ENCODE measurements at regions not wholly inside any gene's neighbourhood (a gene's known extent, or its start where the extent isn't known, plus 50 kb on each side); places are given as distances from the start of the nearest gene placed in this dataset.

- no peak for TF ChIP-seq RELA (IDR thresholded peaks at IDR 0.05; ENCODE audit: borderline replicate concordance, partially characterized antibody)
- no peak for TF ChIP-seq POLR2AphosphoS5 (IDR thresholded peaks at IDR 0.05; ENCODE audit: low read length)
- TF ChIP-seq TAF1 (IDR thresholded peaks at IDR 0.05; ENCODE audit: borderline replicate concordance, low read depth, low read length) = no peak
- TF ChIP-seq ZSCAN29 (IDR thresholded peaks at IDR 0.05) = no peak
- TF ChIP-seq ATF3 (IDR thresholded peaks at IDR 0.05; ENCODE audit: borderline replicate concordance, extremely low read depth, low read depth, low read length) = no peak
- TF ChIP-seq YY1 (IDR thresholded peaks at IDR 0.05; ENCODE audit: low read depth, low read length) = no peak
- no peak for TF ChIP-seq NR2C2 (IDR thresholded peaks at IDR 0.05; ENCODE audit: borderline replicate concordance, control insufficient read depth, insufficient read length, low read depth)
- TF ChIP-seq ESRRA (IDR thresholded peaks at IDR 0.05; ENCODE audit: low read length) = no peak
Measured at GRCh38 chr19:28560786-28561185, 652.2 kb downstream of the UQCRFS1 start (continued).

- H3K27ac ChIP-seq (ENCODE audit: control insufficient read depth, insufficient read depth) = no peak overlapping the region
- no peak overlapping the region for H3K4me2 ChIP-seq (ENCODE audit: control insufficient read depth, insufficient read depth)
- H3K79me2 ChIP-seq (ENCODE audit: control insufficient read depth, insufficient read depth, low read length) = no peaks in the 10 kb centered on the region
- no peak overlapping the region for H3K9ac ChIP-seq (ENCODE audit: control insufficient read depth, insufficient read depth, low read length)
- POLR2A ChIA-PET = no interaction called here
- H4K20me1 ChIP-seq (ENCODE audit: control insufficient read depth, insufficient read depth) = no peaks in the 10 kb centered on the region
- SMC1A ChIA-PET (ENCODE audit: uncharacterized antibody, unreplicated experiment) = interaction anchor here (0.9 to 2.1 kb wide), 3 partner anchors 10 to 234 kb away, joined by 3 to 5 read pairs (median 4); no protein-coding TSS in a partner anchor
- H2AFZ ChIP-seq (ENCODE audit: control insufficient read depth, low read depth, low read length) = no peak overlapping the region
- H3K36me3 ChIP-seq (ENCODE audit: control insufficient read depth in 2 of 2, insufficient read depth in 2 of 2, low read length in 1 of 2) = no peaks in the 10 kb centered on the region
- intact Hi-C loops (cut with micrococcal nuclease; ENCODE audit: unreplicated experiment) = no loop called here
- in situ Hi-C loops (cut with MboI) = no loop called here
- TF ChIP-seq ZNF24 (IDR thresholded peaks at IDR 0.05) (no peak), NR2F1 (conservative IDR thresholded peaks at IDR 0.05) (no peak), ATF3 (IDR thresholded peaks at IDR 0.05; ENCODE audit: borderline replicate concordance, extremely low read depth, low read depth, low read length) (no peak), LARP7 (IDR thresholded peaks at IDR 0.05) (no peak), RAD21 (IDR thresholded peaks at IDR 0.05; ENCODE audit: insufficient read depth, low read depth, low read length) (no peak), SIN3A (IDR thresholded peaks at IDR 0.05; ENCODE audit: low read depth, low read length) (no peak), JUNB (IDR thresholded peaks at IDR 0.05) (no peak)
- no peaks in the 10 kb centered on the region for H3K4me1 ChIP-seq (ENCODE audit: control insufficient read depth, insufficient read depth, low read length)
- H3K27me3 ChIP-seq (replicated peaks in 1 of 2; ENCODE audit: control insufficient read depth in 2 of 2, insufficient read depth in 2 of 2, low read length in 1 of 2) = no peaks in the 10 kb centered on the region
- no peak for DNase-seq (ENCODE audit: low read depth, low spot score)
- 0% methylated on average over 2 of the region's 2 CpGs for WGBS (ENCODE audit: insufficient coverage, insufficient replicate concordance, low lambda C conversion rate, missing lambda C conversion rate)
- no TSS peak for BruUV-seq (replicated peaks)
- FAIRE-seq = no peak
- no peak for ATAC-seq
- no peak overlapping the region for H3K4me3 ChIP-seq
- RAD21 ChIA-PET (ENCODE audit: unreplicated experiment) = interaction anchor here (1.5 kb wide), 1 partner anchor 38 kb away, joined by 4 read pairs; no protein-coding TSS in a partner anchor
- CTCF ChIA-PET = no interaction called here
- H3K9me3 ChIP-seq (replicated peaks; ENCODE audit: control insufficient read depth, insufficient read depth, low read length) = no peaks in the 10 kb centered on the region; the same call in 2 of the 3 replicates
Measured at GRCh38 chr19:28558783-28559182, 654.2 kb downstream of the UQCRFS1 start.
